B cell (primary cell): ENCODE measurements at regions not wholly inside any gene's neighbourhood (a gene's known extent, or its start where the extent isn't known, plus 50 kb on each side); places are given as distances from the start of the nearest gene placed in this dataset.

ENCODE experiments used
- ATAC-seq: fragments of 200-7000 bp; cut with Tn5 transposase; one replicate; pipeline ENCODE4 v1.10.0; 2021; ENCODE audit warnings: low read depth, mild to moderate bottlenecking, moderate number of reproducible peaks, moderate library complexity
- CTCF ChIA-PET: fragments of 350-600 bp; sonication (Branson Sonifier 250); formaldehyde crosslinking; loops from one replicate; lab custom pipeline; 2021; ENCODE audit warnings: antibody characterized with exemption, inconsistent platforms; lab: Charles Lee
- POLR2A ChIA-PET: fragments of 350-600 bp; sonication (Branson Sonifier 250); formaldehyde crosslinking; loops from one replicate; lab custom pipeline; 2021; ENCODE audit warnings: antibody characterized with exemption; lab: Charles Lee
- DNase-seq: peaks from one replicate; pipeline ENCODE4 v3.0.0; 2013
- H2AFZ ChIP-seq: 2 replicates; pipeline ENCODE4 v1.6.1; 2012; ENCODE audit warnings: mild to moderate bottlenecking, low read depth, low read length; ENCODE audit not compliant: insufficient read depth, poor library complexity, severe bottlenecking
- H3K27ac ChIP-seq, 2 donors: 1 replicate in 1 of 2; 2 replicates in 1 of 2; pipeline ENCODE4 v1.5.1; 2012 to 2013; ENCODE audit warnings: low read length in 2 of 2, mild to moderate bottlenecking in 2 of 2, moderate library complexity in 1 of 2
- H3K27me3 ChIP-seq, 4 experiments: fragments of 200-600 bp in 1 of 4; sonication (generic) in 1 of 4; replicated peaks in 1 of 4; 1 replicate in 2 of 4; 2 replicates in 2 of 4; pipeline versions ENCODE4 v1.6.1 to v1.7.0; 2013 to 2016; ENCODE audit warnings: low read length in 3 of 4, mild to moderate bottlenecking in 2 of 4, mixed read lengths in 1 of 4, moderate library complexity in 1 of 4; ENCODE audit not compliant: insufficient read depth in 4 of 4, control insufficient read depth in 3 of 4; ENCODE audit errors: control extremely low read depth in 1 of 4
- H3K36me3 ChIP-seq, 2 experiments: replicated peaks in 1 of 2; 1 replicate in 1 of 2; 2 replicates in 1 of 2; pipeline versions ENCODE4 v1.6.1 to v1.7.1; 2013; ENCODE audit warnings: low read length in 1 of 2; ENCODE audit not compliant: insufficient read depth in 2 of 2, control insufficient read depth in 1 of 2; ENCODE audit errors: control extremely low read depth in 1 of 2, extremely low read depth in 1 of 2
- H3K4me1 ChIP-seq, 2 donors: fragments of 200-600 bp in 1 of 2; sonication (generic) in 1 of 2; 1 replicate in 1 of 2; 2 replicates in 1 of 2; pipeline versions ENCODE4 v1.5.1 to v1.6.1; 2013 to 2017; ENCODE audit warnings: low read length in 2 of 2; ENCODE audit not compliant: control insufficient read depth in 2 of 2, insufficient read depth in 2 of 2
- H3K4me2 ChIP-seq: replicated peaks from 2 replicates; pipeline ENCODE3; 2012; ENCODE audit warnings: mild to moderate bottlenecking, low read depth, low read length; ENCODE audit not compliant: poor library complexity, severe bottlenecking
- H3K4me3 ChIP-seq, 5 experiments: fragments of 200-600 bp in 1 of 5; sonication (generic) in 1 of 5; 1 replicate in 3 of 5; 2 replicates in 2 of 5; pipeline versions ENCODE4 v1.5.1 to v1.7.0; 2011 to 2016; ENCODE audit warnings: low read length in 4 of 5, mild to moderate bottlenecking in 4 of 5, low read depth in 2 of 5, control low read depth in 1 of 5, moderate library complexity in 1 of 5; ENCODE audit not compliant: insufficient read depth in 1 of 5; ENCODE audit errors: control extremely low read depth in 1 of 5, extremely low read depth in 1 of 5
- H3K79me2 ChIP-seq: fragments of 200-600 bp; sonication (generic); one replicate; pipeline ENCODE4 v1.6.0; 2016; ENCODE audit warnings: low read length; ENCODE audit not compliant: control insufficient read depth, insufficient read depth
- H3K9ac ChIP-seq: fragments of 200-600 bp; sonication (generic); 2 replicates; pipeline ENCODE4 v1.6.1; 2017; ENCODE audit warnings: mild to moderate bottlenecking, low read length, moderate library complexity
- H3K9me3 ChIP-seq, 3 donors: one replicate each; pipeline versions ENCODE4 v1.6.1 to v1.7.1; 2013; ENCODE audit warnings: low read length in 2 of 3; ENCODE audit not compliant: control insufficient read depth in 2 of 3, insufficient read depth in 1 of 3; ENCODE audit errors: control extremely low read depth in 1 of 3
- H4K20me1 ChIP-seq: 2 replicates; pipeline ENCODE4 v1.6.0; 2012; ENCODE audit warnings: mild to moderate bottlenecking, low read length; ENCODE audit not compliant: insufficient read depth, control insufficient read depth, poor library complexity, severe bottlenecking
- H3K27ac Mint-ChIP-seq: one replicate; pipeline ENCODE4 v1.8.0; 2021; ENCODE audit warnings: mixed read lengths
- H3K27me3 Mint-ChIP-seq: one replicate; pipeline ENCODE4 v1.8.0; 2021; ENCODE audit warnings: mixed read lengths
- H3K4me1 Mint-ChIP-seq: one replicate; pipeline ENCODE4 v1.8.0; 2021; ENCODE audit warnings: mixed read lengths
- H3K4me3 Mint-ChIP-seq: one replicate; pipeline ENCODE4 v1.8.0; 2021; ENCODE audit warnings: mixed read lengths
- H3K9me3 Mint-ChIP-seq: one replicate; pipeline ENCODE4 v1.8.0; 2022; ENCODE audit warnings: mixed read lengths; ENCODE audit not compliant: insufficient read depth
- EZH2 ChIP-seq: IDR thresholded peaks from 2 replicates; pipeline ENCODE4 v1.6.1; 2012; ENCODE audit warnings: borderline replicate concordance, low read depth, mild to moderate bottlenecking, moderate library complexity, low read length; ENCODE audit not compliant: insufficient read depth, poor library complexity, severe bottlenecking
- WGBS: methylation state at CpG from one replicate; pipeline ENCODE4 v1.1.5; 2013; ENCODE audit warnings: missing lambda C conversion rate; ENCODE audit not compliant: insufficient coverage; 5-methylcytosine and 5-hydroxymethylcytosine counted together
- intact Hi-C: fragments of 100-400 bp; cut with micrococcal nuclease; formaldehyde crosslinking; loops from one replicate; pipeline ENCODE4 v1.10.0; 2022
- TF ChIP-seq, protein P1 (sequence below): fragments of 200-600 bp; IDR thresholded peaks from one replicate; pipeline ENCODE4 v1.8.0; 2022; ENCODE audit warnings: antibody characterized with exemption, mild to moderate bottlenecking

DNA sequence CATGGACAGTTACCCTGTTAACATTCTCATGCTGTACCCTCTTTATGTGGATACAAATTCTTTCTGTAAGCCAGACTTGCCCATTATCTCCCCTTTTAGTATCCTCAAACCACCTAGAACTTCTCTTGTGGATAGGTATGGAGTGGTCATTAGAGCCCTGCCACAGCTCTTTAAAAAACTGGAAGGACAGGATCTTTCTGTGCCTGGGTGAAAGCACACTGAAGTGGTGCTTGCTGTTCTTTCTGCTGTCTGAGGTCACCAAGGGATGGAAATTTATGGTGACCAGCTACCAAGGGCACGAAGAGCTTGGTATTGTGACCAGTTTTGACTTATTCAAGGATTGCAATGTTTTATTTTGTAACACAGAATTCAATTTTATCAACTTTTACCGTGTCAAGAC lies 344.2 kb downstream of the CBLL2 start:
- Mint-ChIP-seq H3K4me1 (no peaks in the 10 kb centered on the region), H3K27me3 (no peaks in the 10 kb centered on the region), H3K4me3 (no peak overlapping the region), H3K27ac (no peak overlapping the region), H3K9me3 (peaks cover 3% of the 10 kb centered on the region)
- intact Hi-C loops: no loop called here
- DNase-seq: no peak
- no peaks in the 10 kb centered on the region for H4K20me1 ChIP-seq
- TF ChIP-seq EZH2: no peak
- TF ChIP-seq, protein P1, sequence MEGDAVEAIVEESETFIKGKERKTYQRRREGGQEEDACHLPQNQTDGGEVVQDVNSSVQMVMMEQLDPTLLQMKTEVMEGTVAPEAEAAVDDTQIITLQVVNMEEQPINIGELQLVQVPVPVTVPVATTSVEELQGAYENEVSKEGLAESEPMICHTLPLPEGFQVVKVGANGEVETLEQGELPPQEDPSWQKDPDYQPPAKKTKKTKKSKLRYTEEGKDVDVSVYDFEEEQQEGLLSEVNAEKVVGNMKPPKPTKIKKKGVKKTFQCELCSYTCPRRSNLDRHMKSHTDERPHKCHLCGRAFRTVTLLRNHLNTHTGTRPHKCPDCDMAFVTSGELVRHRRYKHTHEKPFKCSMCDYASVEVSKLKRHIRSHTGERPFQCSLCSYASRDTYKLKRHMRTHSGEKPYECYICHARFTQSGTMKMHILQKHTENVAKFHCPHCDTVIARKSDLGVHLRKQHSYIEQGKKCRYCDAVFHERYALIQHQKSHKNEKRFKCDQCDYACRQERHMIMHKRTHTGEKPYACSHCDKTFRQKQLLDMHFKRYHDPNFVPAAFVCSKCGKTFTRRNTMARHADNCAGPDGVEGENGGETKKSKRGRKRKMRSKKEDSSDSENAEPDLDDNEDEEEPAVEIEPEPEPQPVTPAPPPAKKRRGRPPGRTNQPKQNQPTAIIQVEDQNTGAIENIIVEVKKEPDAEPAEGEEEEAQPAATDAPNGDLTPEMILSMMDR: no peak
- H3K27ac ChIP-seq: no peak overlapping the region
- H3K4me3 ChIP-seq: no peak overlapping the region
- ATAC-seq: no peak
- no peaks in the 10 kb centered on the region for H3K9me3 ChIP-seq
- H3K27me3 ChIP-seq: no peaks in the 10 kb centered on the region
- no CpG with 5 or more reads among the region's 2 CpGs for WGBS
- H3K9ac ChIP-seq: no peak overlapping the region
- ChIA-PET CTCF (no interaction called here), POLR2A (no interaction called here)
- H3K79me2 ChIP-seq: no peaks in the 10 kb centered on the region
- no peaks in the 10 kb centered on the region for H3K36me3 ChIP-seq
- H2AFZ ChIP-seq: no peak overlapping the region
- H3K4me2 ChIP-seq: no peak overlapping the region
- no peaks in the 10 kb centered on the region for H3K4me1 ChIP-seq

DNA sequence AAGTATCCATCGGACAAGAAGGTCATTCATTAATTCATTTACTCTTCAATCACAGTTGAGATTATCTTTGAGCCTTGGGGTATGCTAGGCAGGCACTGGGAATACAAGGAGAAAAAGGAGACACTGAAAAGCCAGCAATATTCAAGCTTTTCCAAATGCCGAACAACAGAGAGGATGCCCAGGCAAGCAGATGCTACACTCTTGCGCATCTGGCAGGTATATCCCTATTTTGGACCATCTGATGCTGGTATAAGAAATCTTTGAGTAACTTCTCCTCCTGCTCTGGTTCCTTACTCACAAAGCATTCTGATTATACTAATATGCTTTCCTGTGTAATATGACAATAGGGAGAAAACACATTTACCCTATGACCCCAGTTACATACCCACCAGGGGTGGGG lies 354.9 kb downstream of the CBLL2 start:
- Histone ChIP-seq H2AFZ (no peak overlapping the region), H3K79me2 (no peaks in the 10 kb centered on the region), H3K9me3 (no peaks in the 10 kb centered on the region), H3K4me1 (no peaks in the 10 kb centered on the region), H3K9ac (no peak overlapping the region), H3K36me3 (no peaks in the 10 kb centered on the region), H4K20me1 (no peaks in the 10 kb centered on the region), H3K4me2 (no peak overlapping the region), H3K27me3 (no peaks in the 10 kb centered on the region), H3K4me3 (no peak overlapping the region), H3K27ac (no peak overlapping the region)
- no peak for TF ChIP-seq EZH2
- TF ChIP-seq, protein P1: no peak
- no peaks in the 10 kb centered on the region for H3K9me3 Mint-ChIP-seq
- no peak for DNase-seq
- H3K27ac Mint-ChIP-seq: no peak overlapping the region
- no peaks in the 10 kb centered on the region for H3K27me3 Mint-ChIP-seq
- H3K4me3 Mint-ChIP-seq: no peak overlapping the region
- WGBS: no CpG with 5 or more reads among the region's 3 CpGs
- intact Hi-C loops: no loop called here
- no peak for ATAC-seq
- CTCF ChIA-PET: no interaction called here
- no peaks in the 10 kb centered on the region for H3K4me1 Mint-ChIP-seq
- POLR2A ChIA-PET: no interaction called here
